ENCODE measurements at regions not wholly inside any gene's neighbourhood (a gene's known extent, or its start where the extent isn't known, plus 50 kb on each side); places are given as distances from the start of the nearest gene placed in this dataset.

DNA sequence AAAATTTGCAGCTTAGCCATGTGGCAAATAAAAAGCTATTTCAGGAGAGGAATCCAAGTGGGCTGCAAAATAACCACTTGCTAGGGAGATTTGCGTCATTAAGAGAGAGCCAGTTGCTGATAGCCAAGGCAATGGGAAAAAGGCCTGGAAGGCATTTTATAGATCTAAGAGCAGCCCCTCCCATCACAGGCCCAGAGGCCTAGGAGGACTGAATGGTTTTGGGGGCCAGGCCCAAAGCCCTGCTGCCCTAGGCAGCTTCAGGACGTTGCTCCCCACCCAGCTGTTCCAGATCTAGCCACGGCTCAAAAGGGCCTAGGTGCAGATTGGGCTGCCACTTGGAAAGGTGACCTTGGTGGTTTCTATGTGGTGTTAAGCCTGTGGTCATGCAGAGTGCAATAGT lies 169.0 kb downstream of the AASDHPPT start:
- POLR2A ChIA-PET: no interaction called here

More for the DNA sequence above, 169.0 kb downstream of the AASDHPPT start:
- Histone ChIP-seq H3K4me2 (ENCODE audit: insufficient read depth, low read length) (no peak overlapping the region), H3K27ac (ENCODE audit: insufficient read depth, low read depth, low read length) (no peak overlapping the region), H3K9me3 (replicated peaks; ENCODE audit: control insufficient read depth, insufficient read depth, low read length) (peaks cover 1% of the 10 kb centered on the region), H3K9me1 (replicated peaks; ENCODE audit: control insufficient read depth, extremely low read depth, insufficient read depth, low read length) (no peaks in the 10 kb centered on the region), H3K79me2 (ENCODE audit: control insufficient read depth, insufficient read depth, low read length) (no peaks in the 10 kb centered on the region), H3K36me3 (ENCODE audit: control insufficient read depth in 2 of 2, extremely low read depth in 1 of 2, insufficient read depth in 2 of 2, low read length in 2 of 2) (no peaks in the 10 kb centered on the region), H2AFZ (ENCODE audit: low read depth, low read length) (no peak overlapping the region), H3K9ac (replicated peaks; ENCODE audit: extremely low read depth, insufficient read depth, low read length) (no peak overlapping the region), H4K20me1 (replicated peaks; ENCODE audit: control insufficient read depth, extremely low read depth, insufficient read depth, low read length) (no peaks in the 10 kb centered on the region), H3K4me3 (replicated peaks in 1 of 3; ENCODE audit: insufficient read depth in 1 of 3, low read depth in 1 of 3, low read length in 3 of 3) (no peak overlapping the region), H3K4me1 (ENCODE audit: control insufficient read depth, extremely low read depth, insufficient read depth, low read length) (no peaks in the 10 kb centered on the region), H3K27me3 (ENCODE audit: control insufficient read depth in 2 of 2, insufficient read depth in 2 of 2, low read length in 2 of 2) (no peaks in the 10 kb centered on the region)
- CTCF ChIA-PET: no interaction called here
- no TSS peak for BruUV-seq (replicated peaks)
- intact Hi-C loops (cut with micrococcal nuclease): no loop called here
- DNase-seq (ENCODE audit: low read depth, low spot score): no peak
- TF ChIP-seq GATA2 (IDR thresholded peaks at IDR 0.05; ENCODE audit: insufficient read depth, insufficient read length, low read depth, low read length) (no peak), MYC (IDR thresholded peaks at IDR 0.05; ENCODE audit: low read depth, low read length) (no peak), FOS (IDR thresholded peaks at IDR 0.05; ENCODE audit: borderline replicate concordance, insufficient read depth, low read length) (no peak), JUN (IDR thresholded peaks at IDR 0.05; ENCODE audit: borderline replicate concordance, insufficient read depth, insufficient read length, low read depth) (no peak), POLR2A (IDR thresholded peaks at IDR 0.05; ENCODE audit: low read depth, low read length) (no peak), EZH2 (IDR thresholded peaks at IDR 0.05; ENCODE audit: borderline replicate concordance, low read depth, low read length, severe bottlenecking) (no peak), POLR2AphosphoS5 (IDR thresholded peaks at IDR 0.05; ENCODE audit: insufficient read depth, low read depth, low read length) (no peak)
- TF ChIP-seq, protein P1, sequence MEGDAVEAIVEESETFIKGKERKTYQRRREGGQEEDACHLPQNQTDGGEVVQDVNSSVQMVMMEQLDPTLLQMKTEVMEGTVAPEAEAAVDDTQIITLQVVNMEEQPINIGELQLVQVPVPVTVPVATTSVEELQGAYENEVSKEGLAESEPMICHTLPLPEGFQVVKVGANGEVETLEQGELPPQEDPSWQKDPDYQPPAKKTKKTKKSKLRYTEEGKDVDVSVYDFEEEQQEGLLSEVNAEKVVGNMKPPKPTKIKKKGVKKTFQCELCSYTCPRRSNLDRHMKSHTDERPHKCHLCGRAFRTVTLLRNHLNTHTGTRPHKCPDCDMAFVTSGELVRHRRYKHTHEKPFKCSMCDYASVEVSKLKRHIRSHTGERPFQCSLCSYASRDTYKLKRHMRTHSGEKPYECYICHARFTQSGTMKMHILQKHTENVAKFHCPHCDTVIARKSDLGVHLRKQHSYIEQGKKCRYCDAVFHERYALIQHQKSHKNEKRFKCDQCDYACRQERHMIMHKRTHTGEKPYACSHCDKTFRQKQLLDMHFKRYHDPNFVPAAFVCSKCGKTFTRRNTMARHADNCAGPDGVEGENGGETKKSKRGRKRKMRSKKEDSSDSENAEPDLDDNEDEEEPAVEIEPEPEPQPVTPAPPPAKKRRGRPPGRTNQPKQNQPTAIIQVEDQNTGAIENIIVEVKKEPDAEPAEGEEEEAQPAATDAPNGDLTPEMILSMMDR (IDR thresholded peaks at IDR 0.05; ENCODE audit: extremely low read depth in 1 of 2, insufficient read depth in 1 of 2, low read depth in 1 of 2, low read length in 2 of 2): no peak
- TF ChIP-seq, protein P2, sequence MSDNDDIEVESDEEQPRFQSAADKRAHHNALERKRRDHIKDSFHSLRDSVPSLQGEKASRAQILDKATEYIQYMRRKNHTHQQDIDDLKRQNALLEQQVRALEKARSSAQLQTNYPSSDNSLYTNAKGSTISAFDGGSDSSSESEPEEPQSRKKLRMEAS (IDR thresholded peaks at IDR 0.05; ENCODE audit: insufficient read depth, insufficient read length): no peak
- dilution Hi-C loops (cut with MboI; ENCODE audit: extremely low pct_ligation_motif_present, low sequenced_read_pairs): no loop called here
- FAIRE-seq: no peak

All from endothelial cell of umbilical vein (primary cell).